ENCODE measurements at regions not wholly inside any gene's neighbourhood (a gene's known extent, or its start where the extent isn't known, plus 50 kb on each side); places are given as distances from the start of the nearest gene placed in this dataset.

GRCh38 chr4:176440698-176441097, 120.9 kb downstream of the SPCS3 start:
- Histone ChIP-seq H3K27me3 (ENCODE audit: control insufficient read depth in 3 of 3, insufficient read depth in 3 of 3, low read length in 3 of 3) (no peaks in the 10 kb centered on the region), H3K36me3 (ENCODE audit: control insufficient read depth in 3 of 3, insufficient read depth in 3 of 3, low read length in 3 of 3) (no peaks in the 10 kb centered on the region), H3K4me1 (ENCODE audit: control insufficient read depth in 3 of 3, insufficient read depth in 3 of 3, low read length in 3 of 3) (no peaks in the 10 kb centered on the region), H3K9ac (ENCODE audit: low read depth in 1 of 3, low read length in 3 of 3) (no peak overlapping the region), H3K4me3 (ENCODE audit: low read length in 3 of 3) (no peak overlapping the region), H3K9me3 (ENCODE audit: control insufficient read depth in 3 of 3, low read length in 3 of 3) (no peaks in the 10 kb centered on the region), H3K27ac (ENCODE audit: low read depth, low read length) (no peak overlapping the region)

- no peaks in the 10 kb centered on the region for H3K36me3 ChIP-seq (ENCODE audit: control insufficient read depth in 3 of 3, insufficient read depth in 3 of 3, low read length in 3 of 3)
- H3K9me3 ChIP-seq (ENCODE audit: control insufficient read depth in 3 of 3, low read length in 3 of 3) = no peaks in the 10 kb centered on the region
- no peak overlapping the region for H3K9ac ChIP-seq (ENCODE audit: low read depth in 1 of 3, low read length in 3 of 3)
- no peaks in the 10 kb centered on the region for H3K4me1 ChIP-seq (ENCODE audit: control insufficient read depth in 3 of 3, insufficient read depth in 3 of 3, low read length in 3 of 3)
- H3K27ac ChIP-seq (ENCODE audit: low read depth, low read length) = no peak overlapping the region
- no peaks in the 10 kb centered on the region for H3K27me3 ChIP-seq (ENCODE audit: control insufficient read depth in 3 of 3, insufficient read depth in 3 of 3, low read length in 3 of 3)
- H3K4me3 ChIP-seq (ENCODE audit: low read length in 3 of 3) = no peak overlapping the region
Observed at GRCh38 chr4:176441594-176441993, 121.8 kb downstream of the SPCS3 start.

- H3K9me3 ChIP-seq (ENCODE audit: control insufficient read depth in 3 of 3, low read length in 3 of 3) = no peaks in the 10 kb centered on the region
- no peaks in the 10 kb centered on the region for H3K36me3 ChIP-seq (ENCODE audit: control insufficient read depth in 3 of 3, insufficient read depth in 3 of 3, low read length in 3 of 3)
- H3K27ac ChIP-seq (ENCODE audit: low read depth, low read length) = no peak overlapping the region
- no peak overlapping the region for H3K4me3 ChIP-seq (ENCODE audit: low read length in 3 of 3)
- H3K27me3 ChIP-seq (ENCODE audit: control insufficient read depth in 3 of 3, insufficient read depth in 3 of 3, low read length in 3 of 3) = no peaks in the 10 kb centered on the region
- no peak overlapping the region for H3K9ac ChIP-seq (ENCODE audit: low read depth in 1 of 3, low read length in 3 of 3)
- no peaks in the 10 kb centered on the region for H3K4me1 ChIP-seq (ENCODE audit: control insufficient read depth in 3 of 3, insufficient read depth in 3 of 3, low read length in 3 of 3)
Observed at GRCh38 chr4:176443117-176443516, 123.4 kb downstream of the SPCS3 start.

- Histone ChIP-seq H3K9me3 (ENCODE audit: control insufficient read depth in 3 of 3, low read length in 3 of 3) (no peaks in the 10 kb centered on the region), H3K27me3 (ENCODE audit: control insufficient read depth in 3 of 3, insufficient read depth in 3 of 3, low read length in 3 of 3) (no peaks in the 10 kb centered on the region), H3K4me3 (ENCODE audit: low read length in 3 of 3) (no peak overlapping the region), H3K27ac (ENCODE audit: low read depth, low read length) (no peak overlapping the region), H3K9ac (ENCODE audit: low read depth in 1 of 3, low read length in 3 of 3) (no peak overlapping the region), H3K4me1 (ENCODE audit: control insufficient read depth in 3 of 3, insufficient read depth in 3 of 3, low read length in 3 of 3) (no peaks in the 10 kb centered on the region), H3K36me3 (ENCODE audit: control insufficient read depth in 3 of 3, insufficient read depth in 3 of 3, low read length in 3 of 3) (no peaks in the 10 kb centered on the region)
Observed at GRCh38 chr4:176443646-176444409, 124.1 kb downstream of the SPCS3 start.

GRCh38 chr4:176444741-176445140, 125.0 kb downstream of the SPCS3 start:
- no peaks in the 10 kb centered on the region for H3K9me3 ChIP-seq (ENCODE audit: control insufficient read depth in 3 of 3, low read length in 3 of 3)
- no peaks in the 10 kb centered on the region for H3K36me3 ChIP-seq (ENCODE audit: control insufficient read depth in 3 of 3, insufficient read depth in 3 of 3, low read length in 3 of 3)
- no peaks in the 10 kb centered on the region for H3K4me1 ChIP-seq (ENCODE audit: control insufficient read depth in 3 of 3, insufficient read depth in 3 of 3, low read length in 3 of 3)
- no peak overlapping the region for H3K27ac ChIP-seq (ENCODE audit: low read depth, low read length)
- H3K27me3 ChIP-seq (ENCODE audit: control insufficient read depth in 3 of 3, insufficient read depth in 3 of 3, low read length in 3 of 3) = no peaks in the 10 kb centered on the region
- H3K4me3 ChIP-seq (ENCODE audit: low read length in 3 of 3) = no peak overlapping the region
- H3K9ac ChIP-seq (ENCODE audit: low read depth in 1 of 3, low read length in 3 of 3) = no peak overlapping the region

- H3K36me3 ChIP-seq (ENCODE audit: control insufficient read depth in 3 of 3, insufficient read depth in 3 of 3, low read length in 3 of 3) = no peaks in the 10 kb centered on the region
- H3K27me3 ChIP-seq (ENCODE audit: control insufficient read depth in 3 of 3, insufficient read depth in 3 of 3, low read length in 3 of 3) = no peaks in the 10 kb centered on the region
- H3K4me1 ChIP-seq (ENCODE audit: control insufficient read depth in 3 of 3, insufficient read depth in 3 of 3, low read length in 3 of 3) = no peaks in the 10 kb centered on the region
- no peaks in the 10 kb centered on the region for H3K9me3 ChIP-seq (ENCODE audit: control insufficient read depth in 3 of 3, low read length in 3 of 3)
- H3K27ac ChIP-seq (ENCODE audit: low read depth, low read length) = no peak overlapping the region
- no peak overlapping the region for H3K4me3 ChIP-seq (ENCODE audit: low read length in 3 of 3)
- no peak overlapping the region for H3K9ac ChIP-seq (ENCODE audit: low read depth in 1 of 3, low read length in 3 of 3)
Observed at GRCh38 chr4:176448761-176449160, 129.0 kb downstream of the SPCS3 start.

- H3K36me3 ChIP-seq (ENCODE audit: control insufficient read depth in 3 of 3, insufficient read depth in 3 of 3, low read length in 3 of 3) = no peaks in the 10 kb centered on the region
- no peaks in the 10 kb centered on the region for H3K4me1 ChIP-seq (ENCODE audit: control insufficient read depth in 3 of 3, insufficient read depth in 3 of 3, low read length in 3 of 3)
- no peaks in the 10 kb centered on the region for H3K27me3 ChIP-seq (ENCODE audit: control insufficient read depth in 3 of 3, insufficient read depth in 3 of 3, low read length in 3 of 3)
- no peak overlapping the region for H3K9ac ChIP-seq (ENCODE audit: low read depth in 1 of 3, low read length in 3 of 3)
- no peak overlapping the region for H3K4me3 ChIP-seq (ENCODE audit: low read length in 3 of 3)
- H3K27ac ChIP-seq (ENCODE audit: low read depth, low read length) = no peak overlapping the region
- H3K9me3 ChIP-seq (ENCODE audit: control insufficient read depth in 3 of 3, low read length in 3 of 3) = no peaks in the 10 kb centered on the region
Observed at GRCh38 chr4:176451443-176451842, 131.7 kb downstream of the SPCS3 start.

- H3K9ac ChIP-seq (ENCODE audit: low read depth in 1 of 3, low read length in 3 of 3) = no peak overlapping the region
- no peaks in the 10 kb centered on the region for H3K9me3 ChIP-seq (ENCODE audit: control insufficient read depth in 3 of 3, low read length in 3 of 3)
- no peak overlapping the region for H3K4me3 ChIP-seq (ENCODE audit: low read length in 3 of 3)
- no peaks in the 10 kb centered on the region for H3K27me3 ChIP-seq (ENCODE audit: control insufficient read depth in 3 of 3, insufficient read depth in 3 of 3, low read length in 3 of 3)
- no peak overlapping the region for H3K27ac ChIP-seq (ENCODE audit: low read depth, low read length)
- no peaks in the 10 kb centered on the region for H3K4me1 ChIP-seq (ENCODE audit: control insufficient read depth in 3 of 3, insufficient read depth in 3 of 3, low read length in 3 of 3)
- no peaks in the 10 kb centered on the region for H3K36me3 ChIP-seq (ENCODE audit: control insufficient read depth in 3 of 3, insufficient read depth in 3 of 3, low read length in 3 of 3)
Observed at GRCh38 chr4:176453079-176453478, 133.3 kb downstream of the SPCS3 start.

GRCh38 chr4:176453658-176454057, 133.9 kb downstream of the SPCS3 start:
- no peaks in the 10 kb centered on the region for H3K9me3 ChIP-seq (ENCODE audit: control insufficient read depth in 3 of 3, low read length in 3 of 3)
- no peaks in the 10 kb centered on the region for H3K36me3 ChIP-seq (ENCODE audit: control insufficient read depth in 3 of 3, insufficient read depth in 3 of 3, low read length in 3 of 3)
- H3K9ac ChIP-seq (ENCODE audit: low read depth in 1 of 3, low read length in 3 of 3) = no peak overlapping the region
- H3K27ac ChIP-seq (ENCODE audit: low read depth, low read length) = no peak overlapping the region
- no peaks in the 10 kb centered on the region for H3K27me3 ChIP-seq (ENCODE audit: control insufficient read depth in 3 of 3, insufficient read depth in 3 of 3, low read length in 3 of 3)
- H3K4me1 ChIP-seq (ENCODE audit: control insufficient read depth in 3 of 3, insufficient read depth in 3 of 3, low read length in 3 of 3) = no peaks in the 10 kb centered on the region
- H3K4me3 ChIP-seq (ENCODE audit: low read length in 3 of 3) = no peak overlapping the region

GRCh38 chr4:176464748-176465147, 145.0 kb downstream of the SPCS3 start:
- no peaks in the 10 kb centered on the region for H3K27me3 ChIP-seq (ENCODE audit: control insufficient read depth in 3 of 3, insufficient read depth in 3 of 3, low read length in 3 of 3)
- H3K9me3 ChIP-seq (ENCODE audit: control insufficient read depth in 3 of 3, low read length in 3 of 3) = no peaks in the 10 kb centered on the region
- no peak overlapping the region for H3K27ac ChIP-seq (ENCODE audit: low read depth, low read length)
- H3K36me3 ChIP-seq (ENCODE audit: control insufficient read depth in 3 of 3, insufficient read depth in 3 of 3, low read length in 3 of 3) = no peaks in the 10 kb centered on the region
- no peaks in the 10 kb centered on the region for H3K4me1 ChIP-seq (ENCODE audit: control insufficient read depth in 3 of 3, insufficient read depth in 3 of 3, low read length in 3 of 3)
- no peak overlapping the region for H3K9ac ChIP-seq (ENCODE audit: low read depth in 1 of 3, low read length in 3 of 3)
- H3K4me3 ChIP-seq (ENCODE audit: low read length in 3 of 3) = no peak overlapping the region
